ENCODE measurements at regions not wholly inside any gene's neighbourhood (a gene's known extent, or its start where the extent isn't known, plus 50 kb on each side); places are given as distances from the start of the nearest gene placed in this dataset.

DNA sequence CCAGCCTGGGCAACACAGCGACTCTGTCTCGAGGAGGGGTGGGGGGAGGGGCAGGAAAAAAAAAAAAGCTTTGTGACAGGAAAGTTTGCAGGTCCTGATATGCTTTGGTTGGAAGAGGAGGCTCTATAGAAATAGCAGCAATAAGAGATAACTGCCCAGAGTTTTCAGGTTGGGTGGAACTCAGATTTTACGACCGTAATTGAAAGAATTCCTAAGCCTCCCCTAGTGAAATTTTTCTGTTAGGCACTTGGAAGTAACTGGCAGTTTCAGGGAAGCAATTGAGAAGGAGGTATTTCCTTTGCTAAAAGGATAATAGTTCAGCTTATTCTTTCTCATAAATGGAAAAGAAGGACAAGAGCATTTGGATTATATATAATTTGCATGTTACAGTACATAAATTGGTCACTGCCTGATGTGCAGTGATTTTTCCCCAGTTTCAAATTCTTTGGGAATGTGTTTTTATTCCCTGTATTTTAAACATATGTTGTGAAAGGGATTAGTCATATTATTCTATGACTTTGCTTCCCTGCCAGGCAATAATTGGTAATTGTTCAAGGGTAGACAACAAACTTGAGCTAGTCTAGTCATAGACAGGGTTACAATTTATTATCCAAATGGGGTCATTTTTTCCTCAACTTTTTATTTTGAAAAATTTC, 452.8 kb downstream of the AEBP2 start:
- no peak overlapping the region for H3K9ac ChIP-seq (ENCODE audit: low read length)
- DNase-seq, result no peak
- no peaks in the 10 kb centered on the region for H3K79me2 ChIP-seq (ENCODE audit: control insufficient read depth, insufficient read depth, low read length)
- H3K36me3 ChIP-seq (replicated peaks in 1 of 2; ENCODE audit: control extremely low read depth in 1 of 2, control insufficient read depth in 1 of 2, extremely low read depth in 1 of 2, insufficient read depth in 2 of 2, low read length in 1 of 2), result no peaks in the 10 kb centered on the region
- no peaks in the 10 kb centered on the region for H3K9me3 ChIP-seq (ENCODE audit: control extremely low read depth in 1 of 3, control insufficient read depth in 2 of 3, insufficient read depth in 1 of 3, low read length in 2 of 3)
- H2AFZ ChIP-seq (ENCODE audit: insufficient read depth, low read depth, low read length, poor library complexity, severe bottlenecking), result no peak overlapping the region
- WGBS (ENCODE audit: insufficient coverage), result 94% methylated on average over 4 of the region's 4 CpGs
- H3K27ac ChIP-seq (ENCODE audit: low read length in 2 of 2), result no peak overlapping the region
- H3K4me3 ChIP-seq (ENCODE audit: control extremely low read depth in 1 of 5, extremely low read depth in 1 of 5, insufficient read depth in 1 of 5, low read depth in 2 of 5, low read length in 4 of 5), result no peak overlapping the region
- no peak overlapping the region for H3K4me2 ChIP-seq (replicated peaks; ENCODE audit: low read depth, low read length, poor library complexity, severe bottlenecking)
- no peaks in the 10 kb centered on the region for H3K27me3 ChIP-seq (replicated peaks in 1 of 4; ENCODE audit: control extremely low read depth in 1 of 4, control insufficient read depth in 3 of 4, insufficient read depth in 4 of 4, low read length in 3 of 4)
- ATAC-seq (ENCODE audit: low read depth), result no peak
- CTCF ChIA-PET, result no interaction called here
- no peak overlapping the region for H3K4me3 Mint-ChIP-seq
- intact Hi-C loops (cut with micrococcal nuclease), result no loop called here
- TF ChIP-seq EZH2 (IDR thresholded peaks at IDR 0.05; ENCODE audit: borderline replicate concordance, insufficient read depth, low read depth, low read length, poor library complexity, severe bottlenecking), result no peak
- TF ChIP-seq, protein P1, sequence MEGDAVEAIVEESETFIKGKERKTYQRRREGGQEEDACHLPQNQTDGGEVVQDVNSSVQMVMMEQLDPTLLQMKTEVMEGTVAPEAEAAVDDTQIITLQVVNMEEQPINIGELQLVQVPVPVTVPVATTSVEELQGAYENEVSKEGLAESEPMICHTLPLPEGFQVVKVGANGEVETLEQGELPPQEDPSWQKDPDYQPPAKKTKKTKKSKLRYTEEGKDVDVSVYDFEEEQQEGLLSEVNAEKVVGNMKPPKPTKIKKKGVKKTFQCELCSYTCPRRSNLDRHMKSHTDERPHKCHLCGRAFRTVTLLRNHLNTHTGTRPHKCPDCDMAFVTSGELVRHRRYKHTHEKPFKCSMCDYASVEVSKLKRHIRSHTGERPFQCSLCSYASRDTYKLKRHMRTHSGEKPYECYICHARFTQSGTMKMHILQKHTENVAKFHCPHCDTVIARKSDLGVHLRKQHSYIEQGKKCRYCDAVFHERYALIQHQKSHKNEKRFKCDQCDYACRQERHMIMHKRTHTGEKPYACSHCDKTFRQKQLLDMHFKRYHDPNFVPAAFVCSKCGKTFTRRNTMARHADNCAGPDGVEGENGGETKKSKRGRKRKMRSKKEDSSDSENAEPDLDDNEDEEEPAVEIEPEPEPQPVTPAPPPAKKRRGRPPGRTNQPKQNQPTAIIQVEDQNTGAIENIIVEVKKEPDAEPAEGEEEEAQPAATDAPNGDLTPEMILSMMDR (IDR thresholded peaks at IDR 0.05), result no peak
- H3K27me3 Mint-ChIP-seq, result no peaks in the 10 kb centered on the region
- no peaks in the 10 kb centered on the region for H4K20me1 ChIP-seq (ENCODE audit: control insufficient read depth, insufficient read depth, low read length, poor library complexity, severe bottlenecking)
- no peaks in the 10 kb centered on the region for H3K4me1 ChIP-seq (ENCODE audit: control insufficient read depth in 2 of 2, insufficient read depth in 2 of 2, low read length in 2 of 2)
- H3K27ac Mint-ChIP-seq, result no peak overlapping the region
- no peaks in the 10 kb centered on the region for H3K4me1 Mint-ChIP-seq
- POLR2A ChIA-PET, result no interaction called here
- H3K9me3 Mint-ChIP-seq (ENCODE audit: insufficient read depth), result no peaks in the 10 kb centered on the region

DNA sequence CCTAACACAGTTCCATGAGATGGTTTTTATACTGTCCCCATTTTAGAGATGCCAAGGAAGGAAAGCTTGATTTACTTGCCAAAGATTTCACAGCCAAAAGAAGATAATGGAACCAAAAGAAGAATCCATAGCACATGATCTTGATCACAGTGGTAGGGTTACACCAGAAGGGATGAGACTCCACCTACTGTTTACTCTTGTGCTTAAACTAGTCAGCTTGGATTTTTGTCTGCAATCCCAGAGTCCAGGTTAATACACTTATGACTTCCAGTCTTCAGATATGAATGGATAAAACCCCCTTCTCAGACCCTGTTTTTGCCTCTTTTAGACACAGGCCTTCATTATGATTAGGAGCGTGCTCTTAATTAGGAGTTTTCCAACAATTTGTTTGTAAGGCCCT, 454.2 kb downstream of the AEBP2 start:
- Histone ChIP-seq H3K4me3 (ENCODE audit: control extremely low read depth in 1 of 5, extremely low read depth in 1 of 5, insufficient read depth in 1 of 5, low read depth in 2 of 5, low read length in 4 of 5) (no peak overlapping the region), H3K9ac (ENCODE audit: low read length) (no peak overlapping the region), H3K4me2 (replicated peaks; ENCODE audit: low read depth, low read length, poor library complexity, severe bottlenecking) (no peak overlapping the region), H3K27me3 (replicated peaks in 1 of 4; ENCODE audit: control extremely low read depth in 1 of 4, control insufficient read depth in 3 of 4, insufficient read depth in 4 of 4, low read length in 3 of 4) (no peaks in the 10 kb centered on the region), H3K9me3 (ENCODE audit: control extremely low read depth in 1 of 3, control insufficient read depth in 2 of 3, insufficient read depth in 1 of 3, low read length in 2 of 3) (no peaks in the 10 kb centered on the region), H3K4me1 (ENCODE audit: control insufficient read depth in 2 of 2, insufficient read depth in 2 of 2, low read length in 2 of 2) (no peaks in the 10 kb centered on the region), H2AFZ (ENCODE audit: insufficient read depth, low read depth, low read length, poor library complexity, severe bottlenecking) (no peak overlapping the region), H3K79me2 (ENCODE audit: control insufficient read depth, insufficient read depth, low read length) (no peaks in the 10 kb centered on the region), H3K36me3 (replicated peaks in 1 of 2; ENCODE audit: control extremely low read depth in 1 of 2, control insufficient read depth in 1 of 2, extremely low read depth in 1 of 2, insufficient read depth in 2 of 2, low read length in 1 of 2) (no peaks in the 10 kb centered on the region), H4K20me1 (ENCODE audit: control insufficient read depth, insufficient read depth, low read length, poor library complexity, severe bottlenecking) (no peaks in the 10 kb centered on the region), H3K27ac (ENCODE audit: low read length in 2 of 2) (no peak overlapping the region)
- Mint-ChIP-seq H3K27me3 (no peaks in the 10 kb centered on the region), H3K27ac (no peak overlapping the region), H3K4me3 (no peak overlapping the region), H3K9me3 (ENCODE audit: insufficient read depth) (no peaks in the 10 kb centered on the region), H3K4me1 (no peaks in the 10 kb centered on the region)
- ChIA-PET CTCF (no interaction called here), POLR2A (no interaction called here)
- no CpG with 5 or more reads among the region's 1 CpG for WGBS (ENCODE audit: insufficient coverage)
- DNase-seq, result no peak
- intact Hi-C loops (cut with micrococcal nuclease), result no loop called here
- ATAC-seq (ENCODE audit: low read depth), result no peak
- TF ChIP-seq, protein P1 (IDR thresholded peaks at IDR 0.05), result no peak
- no peak for TF ChIP-seq EZH2 (IDR thresholded peaks at IDR 0.05; ENCODE audit: borderline replicate concordance, insufficient read depth, low read depth, low read length, poor library complexity, severe bottlenecking)

Measured in B cell (primary cell).